Mesodermal cell (in vitro differentiated cells): ENCODE measurements at regions not wholly inside any gene's neighbourhood (a gene's known extent, or its start where the extent isn't known, plus 50 kb on each side); places are given as distances from the start of the nearest gene placed in this dataset.

Experiments used
- H3K27ac ChIP-seq: 2 replicates; pipeline ENCODE4 v1.7.0; 2013; ENCODE audit warnings: mild to moderate bottlenecking, low read depth, low read length, moderate library complexity; ENCODE audit not compliant: severe bottlenecking
- H3K36me3 ChIP-seq: 2 replicates; pipeline ENCODE4 v1.7.1; 2013; ENCODE audit warnings: mild to moderate bottlenecking, low read length, moderate library complexity; ENCODE audit not compliant: control insufficient read depth, insufficient read depth
- H3K4me1 ChIP-seq: one replicate; pipeline ENCODE4 v1.7.1; 2013; ENCODE audit warnings: mild to moderate bottlenecking, low read length; ENCODE audit not compliant: insufficient read depth, control insufficient read depth, poor library complexity, severe bottlenecking
- H3K4me3 ChIP-seq: 2 replicates; pipeline ENCODE4 v1.7.0; 2013; ENCODE audit warnings: low read length, control low read depth, mild to moderate bottlenecking; ENCODE audit not compliant: insufficient read depth, poor library complexity, severe bottlenecking; ENCODE audit errors: extremely low read depth
- H3K9me3 ChIP-seq: 2 replicates; pipeline ENCODE4 v1.7.1; 2013; ENCODE audit warnings: mild to moderate bottlenecking, low read length, moderate library complexity; ENCODE audit not compliant: control insufficient read depth
- WGBS, 2 experiments: methylation state at CpG; one replicate each; pipeline ENCODE4 v1.1.5; 2013; ENCODE audit warnings: missing lambda C conversion rate in 2 of 2; ENCODE audit not compliant: insufficient coverage in 2 of 2; 5-methylcytosine and 5-hydroxymethylcytosine counted together

DNA sequence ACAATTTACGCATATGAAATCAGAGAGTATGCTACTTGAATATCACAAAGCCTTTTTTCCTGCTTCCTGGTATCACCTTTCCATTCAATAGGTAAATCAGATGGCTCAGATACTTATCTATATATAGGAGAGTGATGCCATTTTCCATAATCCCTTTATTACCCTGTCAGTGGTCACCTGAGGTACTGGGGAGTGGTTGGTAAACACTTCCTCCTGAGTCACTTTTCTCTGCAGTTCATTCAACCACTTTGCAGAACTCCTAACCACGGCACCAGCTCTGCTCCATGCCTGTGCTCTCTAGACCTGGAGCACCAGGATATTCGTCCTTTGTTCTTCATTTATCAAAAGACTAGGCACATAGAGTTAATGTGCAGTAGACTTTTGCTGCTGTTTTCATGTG lies 748.5 kb upstream of the KLHL1 start:
- no peak overlapping the region for H3K4me3 ChIP-seq
- no peaks in the 10 kb centered on the region for H3K4me1 ChIP-seq
- H3K27ac ChIP-seq = no peak overlapping the region
- WGBS, 2 experiments = no CpG with 5 or more reads among the region's 3 CpGs
- H3K9me3 ChIP-seq = no peaks in the 10 kb centered on the region
- no peaks in the 10 kb centered on the region for H3K36me3 ChIP-seq

DNA sequence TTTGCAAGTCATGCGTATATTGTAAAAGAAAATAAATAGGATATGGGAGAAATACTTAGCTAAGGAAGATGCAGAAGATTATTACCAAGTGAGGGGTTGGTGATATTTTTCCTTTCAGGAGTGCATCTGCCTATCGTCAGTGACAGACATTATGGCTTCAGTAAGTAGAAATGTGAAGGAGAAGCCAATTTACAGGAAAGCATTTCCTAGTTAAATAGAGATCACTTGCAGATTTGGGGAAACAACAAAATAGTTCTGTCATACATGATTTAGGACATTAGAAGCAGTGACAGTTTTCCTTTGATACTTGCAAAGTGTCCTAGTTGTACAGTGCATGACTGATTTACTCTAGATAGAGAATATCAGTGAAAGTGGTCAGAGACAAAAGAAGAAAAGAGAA lies 747.8 kb upstream of the KLHL1 start:
- Histone ChIP-seq H3K36me3 (no peaks in the 10 kb centered on the region), H3K27ac (no peak overlapping the region), H3K4me1 (no peaks in the 10 kb centered on the region), H3K9me3 (no peaks in the 10 kb centered on the region), H3K4me3 (no peak overlapping the region)
- 93 to 100% methylated on average over 2 of the region's 2 CpGs for WGBS, 2 experiments

DNA sequence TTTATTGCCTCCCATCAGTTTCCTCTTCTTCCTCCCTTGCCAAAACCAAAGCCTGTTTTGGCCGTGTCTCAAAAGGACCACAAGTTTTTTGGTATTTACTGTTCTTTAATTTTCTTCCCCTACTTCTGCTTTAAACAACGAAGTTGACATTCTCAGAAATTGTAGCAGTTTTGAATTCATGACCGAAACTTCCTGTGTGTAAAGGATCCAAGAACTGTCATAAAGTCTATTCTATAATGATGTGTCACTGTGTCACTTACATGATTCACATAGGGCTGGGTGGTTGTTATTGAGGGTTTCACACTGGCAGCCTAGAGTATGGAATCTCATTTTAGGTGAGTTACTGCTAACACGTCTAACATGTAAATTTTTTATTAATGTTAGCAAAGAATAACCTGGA lies 741.0 kb upstream of the KLHL1 start:
- Histone ChIP-seq H3K36me3 (no peaks in the 10 kb centered on the region), H3K27ac (no peak overlapping the region), H3K4me3 (no peak overlapping the region), H3K4me1 (no peaks in the 10 kb centered on the region), H3K9me3 (no peaks in the 10 kb centered on the region)
- WGBS, 2 experiments = 94% methylated on average over 2 of the region's 4 CpGs; no CpG with 5 or more reads in 1 of the 2 experiments

DNA sequence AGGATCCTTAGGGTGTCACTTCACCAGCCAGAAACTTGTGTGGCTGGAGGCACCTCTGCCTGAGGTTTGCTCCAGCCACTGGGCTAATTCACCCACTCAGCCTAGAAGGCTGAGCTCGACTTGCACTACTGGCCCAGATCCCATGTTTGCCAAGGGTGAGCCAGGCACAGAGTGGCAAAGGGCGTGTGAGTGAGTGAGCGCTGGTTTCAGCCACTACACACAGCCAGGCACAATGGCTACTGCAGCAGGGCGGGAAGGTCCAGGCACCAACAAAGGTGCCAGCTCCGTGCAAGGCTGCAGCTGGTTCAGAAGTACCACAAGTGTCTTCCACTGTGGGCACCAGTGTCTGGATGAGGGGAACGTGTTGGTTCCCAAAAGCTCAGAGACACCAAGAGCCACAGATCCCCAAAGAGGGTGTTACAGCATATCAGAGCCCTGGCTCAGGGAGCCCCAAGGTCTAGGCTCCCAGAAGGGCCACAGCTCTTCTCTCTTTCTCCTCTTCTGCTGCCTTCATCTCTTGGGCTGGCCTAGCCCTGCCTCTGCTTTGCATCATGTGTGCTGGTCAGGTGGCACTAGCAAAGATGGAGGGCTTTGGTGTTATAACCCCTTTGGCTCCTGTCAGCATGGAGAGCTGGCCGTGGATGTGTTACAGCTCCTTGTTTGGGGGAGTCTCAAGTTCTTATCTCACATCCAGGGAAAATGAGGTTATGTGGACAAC lies 736.3 kb upstream of the KLHL1 start:
- Histone ChIP-seq H3K27ac (no peak overlapping the region), H3K4me1 (no peaks in the 10 kb centered on the region), H3K4me3 (no peak overlapping the region), H3K36me3 (no peaks in the 10 kb centered on the region), H3K9me3 (no peaks in the 10 kb centered on the region)
- WGBS, 2 experiments = 86 to 91% methylated on average over 6 to 7 of the region's 7 CpGs

DNA sequence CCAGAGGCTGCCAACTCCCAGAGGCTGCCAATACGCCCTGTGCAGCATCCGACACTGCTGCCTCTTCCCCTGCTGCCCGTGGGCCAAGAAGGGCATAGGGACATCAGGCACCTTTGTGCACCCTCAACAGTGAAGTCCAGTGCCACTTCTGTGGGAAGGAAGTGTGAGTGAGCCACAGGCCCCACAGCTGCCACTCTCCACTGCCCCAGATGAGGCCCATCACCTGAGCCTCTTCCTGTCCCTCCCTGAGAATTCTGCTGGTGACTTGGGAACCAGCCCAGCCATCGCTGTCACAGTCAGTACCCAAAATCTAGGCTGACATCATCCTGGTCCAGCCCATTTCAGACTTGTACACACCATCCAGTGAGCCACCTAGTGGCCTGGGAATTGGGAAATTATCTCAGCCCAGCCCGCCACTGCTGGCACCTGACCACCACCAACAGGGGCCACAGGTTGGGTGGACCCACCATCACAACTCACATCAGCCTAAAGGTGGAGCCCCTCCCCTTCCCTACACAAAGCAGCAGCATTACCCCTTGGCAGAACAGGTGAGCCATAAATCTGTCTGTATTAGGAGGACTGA lies 733.9 kb upstream of the KLHL1 start:
- Histone ChIP-seq H3K27ac (no peak overlapping the region), H3K9me3 (no peaks in the 10 kb centered on the region), H3K4me3 (no peak overlapping the region), H3K36me3 (no peaks in the 10 kb centered on the region), H3K4me1 (no peaks in the 10 kb centered on the region)
- 90 to 96% methylated on average over 5 of the region's 5 CpGs for WGBS, 2 experiments

DNA sequence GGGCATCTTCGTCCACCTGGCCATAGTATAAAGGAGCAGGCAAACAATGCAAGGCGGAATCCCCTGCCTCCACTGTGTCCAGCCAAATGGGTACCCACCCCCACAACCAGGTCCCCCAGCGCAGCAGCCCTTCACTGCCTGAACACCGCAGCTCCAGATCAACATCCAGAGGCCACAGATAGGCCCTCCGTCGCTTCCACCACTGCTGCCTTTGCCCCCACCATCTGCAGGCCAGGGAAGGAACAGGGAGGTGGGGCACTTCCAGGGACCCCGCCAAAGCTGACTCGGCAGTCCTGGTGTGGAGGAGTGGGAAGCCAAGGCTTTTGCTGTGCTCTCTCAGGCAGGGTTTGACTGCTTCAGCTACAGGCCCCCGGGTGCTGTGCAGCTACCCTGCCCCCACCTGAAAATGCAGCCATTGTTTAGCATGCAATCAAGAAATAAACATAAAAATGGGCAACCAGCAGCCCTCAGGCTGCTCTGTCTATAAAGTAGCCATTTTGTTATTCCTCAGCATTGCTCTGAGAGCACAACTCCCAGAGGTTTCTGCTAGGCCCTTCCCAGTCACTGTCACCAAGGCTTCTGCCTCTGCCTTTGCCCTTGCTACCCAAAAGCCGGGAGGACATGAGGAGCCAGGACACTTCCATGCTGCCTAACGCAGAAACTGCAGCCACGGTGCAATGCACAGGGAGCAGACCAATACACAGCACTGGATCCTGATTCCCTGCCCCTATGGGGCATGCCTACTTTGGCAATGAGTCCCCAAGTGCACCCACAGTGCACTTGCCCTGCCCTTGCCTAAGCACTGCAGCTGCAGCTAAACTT lies 733.2 kb upstream of the KLHL1 start:
- no peak overlapping the region for H3K27ac ChIP-seq
- WGBS, 2 experiments = 78 to 88% methylated on average over 4 to 7 of the region's 12 CpGs
- no peaks in the 10 kb centered on the region for H3K36me3 ChIP-seq
- H3K9me3 ChIP-seq = no peaks in the 10 kb centered on the region
- no peak overlapping the region for H3K4me3 ChIP-seq
- no peaks in the 10 kb centered on the region for H3K4me1 ChIP-seq

DNA sequence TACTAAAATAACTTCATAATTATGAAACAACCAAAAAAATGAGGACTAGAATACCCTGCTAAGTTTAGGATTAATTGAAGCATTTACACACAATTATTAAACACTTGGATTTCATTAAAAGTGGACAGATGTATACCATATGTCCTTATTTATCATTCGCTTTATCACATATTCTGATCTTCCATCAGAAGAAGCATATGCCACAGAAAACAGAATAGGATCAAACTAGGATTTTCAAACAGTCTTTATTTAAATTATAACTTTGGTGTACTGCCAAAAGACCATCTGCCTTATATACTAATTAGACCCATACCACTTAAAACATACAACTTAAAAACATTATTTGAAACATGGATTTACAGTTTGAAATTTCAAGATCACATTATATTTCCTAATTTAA lies 727.1 kb upstream of the KLHL1 start:
- Histone ChIP-seq H3K4me3 (no peak overlapping the region), H3K4me1 (no peaks in the 10 kb centered on the region), H3K36me3 (no peaks in the 10 kb centered on the region), H3K27ac (no peak overlapping the region), H3K9me3 (no peaks in the 10 kb centered on the region)
- 83% methylated on average over 1 of the region's 1 CpG; no CpG with 5 or more reads in 1 of the 2 experiments for WGBS, 2 experiments

DNA sequence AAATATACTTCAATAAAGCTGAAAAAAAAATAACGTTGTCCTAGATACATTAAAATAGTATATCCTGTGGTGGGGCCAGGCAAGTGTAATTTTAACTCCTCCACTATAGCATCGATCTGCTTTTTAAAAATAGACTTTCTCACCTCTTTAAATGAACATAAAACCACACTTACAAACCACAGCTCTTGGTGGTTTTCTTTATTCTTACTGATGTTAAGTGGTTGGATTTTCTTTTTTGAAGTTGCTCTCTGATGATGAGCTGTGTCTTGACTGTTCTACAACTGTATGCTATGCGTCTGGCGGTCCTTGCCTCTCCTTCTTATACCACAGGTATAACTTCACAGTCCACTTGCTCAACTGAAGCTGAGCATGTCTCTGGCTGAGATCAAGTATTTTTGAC lies 721.5 kb upstream of the KLHL1 start:
- no peaks in the 10 kb centered on the region for H3K36me3 ChIP-seq
- 100% methylated on average over 2 of the region's 4 CpGs; no CpG with 5 or more reads in 1 of the 2 experiments for WGBS, 2 experiments
- H3K27ac ChIP-seq = no peak overlapping the region
- no peaks in the 10 kb centered on the region for H3K9me3 ChIP-seq
- no peak overlapping the region for H3K4me3 ChIP-seq
- no peaks in the 10 kb centered on the region for H3K4me1 ChIP-seq

DNA sequence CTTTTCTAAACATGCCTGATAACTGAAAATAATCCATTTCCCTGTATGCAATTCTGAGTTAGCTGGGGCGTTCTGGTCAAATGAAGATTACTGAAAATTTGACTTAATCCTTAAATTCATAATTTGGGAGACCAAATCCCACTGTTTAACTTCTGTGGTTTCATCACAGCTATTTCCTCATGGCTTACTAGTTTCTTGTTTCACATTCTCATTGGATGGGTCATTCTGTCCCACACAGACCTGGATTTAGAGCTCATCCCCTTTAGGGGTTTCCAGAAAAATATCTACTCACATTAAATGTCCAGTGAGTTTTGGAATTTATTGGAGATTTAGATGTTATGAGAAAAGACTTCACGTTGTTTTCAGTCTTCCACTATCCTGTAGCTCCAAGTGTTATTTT lies 709.3 kb upstream of the KLHL1 start:
- H3K27ac ChIP-seq = no peak overlapping the region
- WGBS, 2 experiments = no CpG with 5 or more reads among the region's 2 CpGs

DNA sequence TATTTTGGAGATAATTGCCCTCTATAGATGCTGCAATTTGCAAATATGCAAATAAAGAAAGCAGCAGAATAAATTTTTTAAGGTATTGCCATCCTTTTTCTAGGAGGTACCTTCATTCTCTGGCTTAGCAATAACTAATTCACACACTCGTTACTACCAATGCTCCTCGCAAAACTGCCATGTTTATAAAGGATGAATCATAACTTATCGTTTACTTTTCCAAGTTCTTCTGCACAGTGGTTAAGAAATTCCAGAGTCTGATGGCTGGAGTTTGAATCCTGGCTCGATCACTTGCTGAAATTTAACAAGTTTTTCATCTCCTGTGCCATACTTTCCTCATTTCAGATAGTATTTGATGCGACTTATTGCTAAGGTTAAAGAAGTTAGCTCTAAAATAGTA lies 708.6 kb upstream of the KLHL1 start:
- peaks cover 6% of the 10 kb centered on the region for H3K4me1 ChIP-seq
- no peaks in the 10 kb centered on the region for H3K9me3 ChIP-seq
- H3K27ac ChIP-seq = no peak overlapping the region
- no peaks in the 10 kb centered on the region for H3K36me3 ChIP-seq
- H3K4me3 ChIP-seq = no peak overlapping the region
- WGBS, 2 experiments = 91% methylated on average over 4 of the region's 5 CpGs; no CpG with 5 or more reads in 1 of the 2 experiments

More for the DNA sequence above, 709.3 kb upstream of the KLHL1 start:
- H3K4me3 ChIP-seq = no peak overlapping the region
- H3K4me1 ChIP-seq = peaks cover 6% of the 10 kb centered on the region
- H3K36me3 ChIP-seq = no peaks in the 10 kb centered on the region
- H3K9me3 ChIP-seq = no peaks in the 10 kb centered on the region
